Ishikawa (cell line): ENCODE measurements at regions not wholly inside any gene's neighbourhood (a gene's known extent, or its start where the extent isn't known, plus 50 kb on each side); places are given as distances from the start of the nearest gene placed in this dataset.

Experiments
- CEBPB ChIP-seq: IDR thresholded peaks from 2 replicates; pipeline ENCODE4 v1.6.1; 2012
- CREB1 ChIP-seq: IDR thresholded peaks from 2 replicates; pipeline ENCODE4 v1.6.1; 2012; ENCODE audit warnings: low read depth
- EGR1 ChIP-seq: IDR thresholded peaks from 2 replicates; pipeline ENCODE4 v1.6.1; 2012
- EP300 ChIP-seq: IDR thresholded peaks from 2 replicates; pipeline ENCODE4 v1.6.1; 2012; ENCODE audit warnings: borderline replicate concordance
- FOXM1 ChIP-seq: IDR thresholded peaks from 2 replicates; pipeline ENCODE4 v1.6.1; 2012; ENCODE audit warnings: low read depth, borderline replicate concordance
- MAX ChIP-seq: IDR thresholded peaks from 2 replicates; pipeline ENCODE4 v1.6.1; 2012
- NFIC ChIP-seq: IDR thresholded peaks from 2 replicates; pipeline ENCODE4 v1.6.1; 2012
- RAD21 ChIP-seq: IDR thresholded peaks from 2 replicates; pipeline ENCODE4 v1.6.1; 2012; ENCODE audit warnings: low read depth
- REST ChIP-seq: IDR thresholded peaks from 2 replicates; pipeline ENCODE4 v1.6.1; 2012; ENCODE audit warnings: low read depth, mild to moderate bottlenecking
- TAF1 ChIP-seq: IDR thresholded peaks from 2 replicates; pipeline ENCODE4 v1.6.1; 2012; ENCODE audit warnings: low read depth, mild to moderate bottlenecking
- TCF12 ChIP-seq: IDR thresholded peaks from 2 replicates; pipeline ENCODE4 v1.6.1; 2012; ENCODE audit warnings: low read depth
- TEAD4 ChIP-seq: IDR thresholded peaks from 2 replicates; pipeline ENCODE4 v1.6.1; 2012
- USF1 ChIP-seq: IDR thresholded peaks from 2 replicates; pipeline ENCODE4 v1.6.1; 2012
- YY1 ChIP-seq: IDR thresholded peaks from 2 replicates; pipeline ENCODE4 v1.6.1; 2012; ENCODE audit warnings: low read depth
- ZBTB7A ChIP-seq: IDR thresholded peaks from 2 replicates; pipeline ENCODE4 v1.6.1; 2012; ENCODE audit warnings: low read depth

- TF ChIP-seq FOXM1 (no peak), RAD21 (no peak), TCF12 (no peak), REST (no peak), CREB1 (no peak), USF1 (no peak), ZBTB7A (no peak), TAF1 (no peak), EP300 (no peak), YY1 (no peak), MAX (no peak), CEBPB (no peak), EGR1 (no peak), TEAD4 (no peak), NFIC (no peak)
Observed at GRCh38 chr5:87576867-87577266, 164.1 kb upstream of the CCNH start.

- TF ChIP-seq EP300 (no peak), MAX (no peak), TCF12 (no peak), CEBPB (no peak), TAF1 (no peak), YY1 (no peak), NFIC (no peak), EGR1 (no peak)
Observed at GRCh38 chr5:87574106-87574505, 161.4 kb upstream of the CCNH start.

GRCh38 chr5:87572611-87573010, 159.9 kb upstream of the CCNH start:
- TF ChIP-seq CREB1 (no peak), TAF1 (no peak), FOXM1 (no peak), RAD21 (no peak), REST (no peak), CEBPB (no peak), YY1 (no peak), USF1 (no peak), TEAD4 (no peak), EP300 (no peak), TCF12 (no peak), MAX (no peak), ZBTB7A (no peak), EGR1 (no peak), NFIC (no peak)

- TF ChIP-seq EGR1 (no peak), MAX (no peak), TCF12 (no peak), NFIC (no peak), CEBPB (no peak), ZBTB7A (no peak), USF1 (no peak)
Observed at GRCh38 chr5:87572090-87572489, 159.4 kb upstream of the CCNH start.

- TF ChIP-seq CREB1 (no peak), RAD21 (no peak), NFIC (no peak), TEAD4 (no peak), EGR1 (no peak), MAX (no peak), YY1 (no peak), EP300 (no peak)
Observed at GRCh38 chr5:87570366-87570765, 157.6 kb upstream of the CCNH start.
